DND-41 (cell line): ENCODE measurements at regions not wholly inside any gene's neighbourhood (a gene's known extent, or its start where the extent isn't known, plus 50 kb on each side); places are given as distances from the start of the nearest gene placed in this dataset.

Source experiments
- ATAC-seq: fragments of 200-7000 bp; cut with Tn5 transposase; 3 replicates; pipeline ENCODE4 v1.9.1; 2021; ENCODE audit warnings: low read depth; ENCODE audit not compliant: insufficient read depth
- DNase-seq: peaks from one replicate; pipeline ENCODE4 v3.0.0-alpha.2; 2020
- H2AFZ ChIP-seq: 2 replicates; pipeline ENCODE4 v1.6.0; 2012; ENCODE audit warnings: low read depth, low read length
- H3K27ac ChIP-seq: 2 replicates; pipeline ENCODE4 v1.5.1; 2012; ENCODE audit warnings: low read length, inconsistent platforms
- H3K27me3 ChIP-seq: fragments of 200-600 bp; sonication (generic); 2 replicates; pipeline ENCODE4 v1.6.0; 2012; ENCODE audit warnings: low read length, mild to moderate bottlenecking, inconsistent platforms; ENCODE audit not compliant: insufficient read depth, poor library complexity
- H3K36me3 ChIP-seq: 2 replicates; pipeline ENCODE4 v1.5.1; 2012; ENCODE audit warnings: low read length, inconsistent platforms; ENCODE audit not compliant: insufficient read depth
- H3K4me1 ChIP-seq: 2 replicates; pipeline ENCODE4 v1.5.1; 2012; ENCODE audit warnings: mild to moderate bottlenecking, low read length; ENCODE audit not compliant: insufficient read depth
- H3K4me2 ChIP-seq: 2 replicates; pipeline ENCODE4 v1.6.0; 2012; ENCODE audit warnings: mild to moderate bottlenecking, moderate library complexity, low read length, inconsistent platforms; ENCODE audit not compliant: insufficient read depth
- H3K4me3 ChIP-seq, 2 experiments: fragments of 200-600 bp in 1 of 2; shearing (Covaris generic) in 1 of 2; 2 replicates each; pipeline ENCODE4 v1.5.1; 2012 to 2016; ENCODE audit warnings: inconsistent platforms in 2 of 2, low read length in 2 of 2, mild to moderate bottlenecking in 2 of 2, low read depth in 1 of 2, moderate library complexity in 1 of 2
- H3K79me2 ChIP-seq: 2 replicates; pipeline ENCODE4 v1.6.0; 2012; ENCODE audit warnings: low read length, inconsistent platforms; ENCODE audit not compliant: insufficient read depth
- H3K9ac ChIP-seq: 2 replicates; pipeline ENCODE4 v1.6.0; 2012; ENCODE audit warnings: low read depth, mild to moderate bottlenecking, inconsistent platforms, low read length, moderate library complexity
- H3K9me3 ChIP-seq: 2 replicates; pipeline ENCODE4 v1.5.1; 2012; ENCODE audit warnings: low read length, moderate library complexity, mild to moderate bottlenecking, inconsistent platforms; ENCODE audit not compliant: insufficient read depth, severe bottlenecking
- H4K20me1 ChIP-seq: 2 replicates; pipeline ENCODE4 v1.6.0; 2012; ENCODE audit warnings: low read length; ENCODE audit not compliant: insufficient read depth
- EZH2 ChIP-seq: IDR thresholded peaks from 3 replicates; pipeline ENCODE4 v1.6.1; 2012; ENCODE audit warnings: borderline replicate concordance, low read depth, mild to moderate bottlenecking, moderate library complexity, low read length, inconsistent platforms; ENCODE audit not compliant: severe bottlenecking
- TF ChIP-seq, protein P1 (sequence below): IDR thresholded peaks from 2 replicates; pipeline ENCODE4 v1.5.1; 2012; ENCODE audit warnings: borderline replicate concordance, low read length, moderate library complexity, mild to moderate bottlenecking; ENCODE audit not compliant: poor library complexity, severe bottlenecking; ENCODE audit errors: extremely low read depth

DNA sequence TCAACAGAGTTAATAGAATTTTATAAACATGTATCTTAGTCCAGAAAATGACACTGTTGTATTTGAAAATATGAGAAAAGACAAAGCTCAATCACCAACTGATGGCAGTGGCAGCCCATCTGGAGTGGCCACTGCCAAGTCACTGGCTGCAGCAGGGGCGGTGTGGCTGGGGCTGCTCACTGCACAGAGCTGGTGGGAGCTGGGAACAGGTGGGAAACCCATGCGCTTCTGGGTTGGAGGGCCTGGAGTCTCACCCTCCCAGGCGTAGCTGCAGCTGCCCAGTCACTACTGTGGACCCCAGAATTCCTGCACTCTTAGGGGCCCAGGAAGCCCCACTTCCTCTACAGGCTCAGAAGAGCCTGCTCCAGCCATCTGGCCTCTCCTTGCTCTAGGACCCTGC is 251.8 kb upstream of the NDST4 start:
- no peaks in the 10 kb centered on the region for H3K27me3 ChIP-seq
- ATAC-seq (0 out of 3 replicates have a peak, but pooled peaks have one; percentile 27), DNase-seq (no peak)
- peaks cover 3% of the 10 kb centered on the region; the same call in 1 of the 2 replicates for H3K4me1 ChIP-seq
- no peak overlapping the region for H3K4me2 ChIP-seq
- TF ChIP-seq EZH2 = no peak
- TF ChIP-seq, protein P1, sequence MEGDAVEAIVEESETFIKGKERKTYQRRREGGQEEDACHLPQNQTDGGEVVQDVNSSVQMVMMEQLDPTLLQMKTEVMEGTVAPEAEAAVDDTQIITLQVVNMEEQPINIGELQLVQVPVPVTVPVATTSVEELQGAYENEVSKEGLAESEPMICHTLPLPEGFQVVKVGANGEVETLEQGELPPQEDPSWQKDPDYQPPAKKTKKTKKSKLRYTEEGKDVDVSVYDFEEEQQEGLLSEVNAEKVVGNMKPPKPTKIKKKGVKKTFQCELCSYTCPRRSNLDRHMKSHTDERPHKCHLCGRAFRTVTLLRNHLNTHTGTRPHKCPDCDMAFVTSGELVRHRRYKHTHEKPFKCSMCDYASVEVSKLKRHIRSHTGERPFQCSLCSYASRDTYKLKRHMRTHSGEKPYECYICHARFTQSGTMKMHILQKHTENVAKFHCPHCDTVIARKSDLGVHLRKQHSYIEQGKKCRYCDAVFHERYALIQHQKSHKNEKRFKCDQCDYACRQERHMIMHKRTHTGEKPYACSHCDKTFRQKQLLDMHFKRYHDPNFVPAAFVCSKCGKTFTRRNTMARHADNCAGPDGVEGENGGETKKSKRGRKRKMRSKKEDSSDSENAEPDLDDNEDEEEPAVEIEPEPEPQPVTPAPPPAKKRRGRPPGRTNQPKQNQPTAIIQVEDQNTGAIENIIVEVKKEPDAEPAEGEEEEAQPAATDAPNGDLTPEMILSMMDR = no peak
- H3K9ac ChIP-seq = no peak overlapping the region
- H3K4me3 ChIP-seq = no peak overlapping the region
- H3K36me3 ChIP-seq = peaks cover 4% of the 10 kb centered on the region; the same call in 1 of the 2 replicates
- no peaks in the 10 kb centered on the region for H3K79me2 ChIP-seq
- H4K20me1 ChIP-seq = no peaks in the 10 kb centered on the region
- no peak overlapping the region for H3K27ac ChIP-seq
- H3K9me3 ChIP-seq = peaks cover 16% of the 10 kb centered on the region
- H2AFZ ChIP-seq = peak overlapping the region; percentile 45; the same call in 1 of the 2 replicates

DNA sequence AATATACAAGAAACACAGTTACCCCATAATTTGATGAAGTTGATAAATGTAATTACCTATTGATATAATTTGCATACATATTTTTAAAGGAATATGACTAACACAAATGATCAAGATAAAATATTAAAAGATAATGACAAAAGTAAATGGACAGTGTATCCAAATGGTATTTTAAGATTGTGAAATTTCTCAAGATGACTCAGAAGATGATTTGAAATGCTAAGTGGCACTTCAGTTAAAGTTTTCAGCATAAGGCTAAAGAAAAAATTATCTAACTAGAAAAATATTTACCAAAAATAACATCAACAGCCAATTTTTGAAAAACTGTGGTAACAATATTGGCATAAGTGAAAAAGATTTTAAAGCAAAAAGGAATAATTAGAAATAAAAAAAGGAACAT is 248.4 kb upstream of the NDST4 start:
- TF ChIP-seq, protein P1 = no peak
- TF ChIP-seq EZH2 = no peak

DNA sequence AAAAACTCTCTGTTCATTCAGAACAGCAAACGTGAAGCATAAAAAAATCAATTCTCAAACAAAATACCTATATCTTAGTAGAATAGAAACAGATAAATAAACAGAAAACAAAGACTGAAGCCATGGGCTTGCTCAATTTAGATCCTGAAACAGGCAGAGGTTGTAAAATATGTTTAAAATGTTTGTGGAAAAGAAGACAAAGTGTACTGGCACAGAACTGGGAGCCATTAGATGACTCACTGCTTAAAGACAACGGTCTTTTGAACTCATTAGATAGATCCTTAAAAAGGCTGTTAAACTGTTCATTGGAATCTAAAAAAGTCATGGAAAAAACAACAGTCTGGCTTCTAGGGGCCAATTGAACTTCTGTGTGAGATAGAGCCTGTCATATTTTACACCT is 247.0 kb upstream of the NDST4 start:
- peaks cover 8% of the 10 kb centered on the region for H3K9me3 ChIP-seq
- no peak for TF ChIP-seq EZH2
- TF ChIP-seq, protein P1 = no peak
- H3K36me3 ChIP-seq = no peaks in the 10 kb centered on the region
- H3K4me3 ChIP-seq = no peak overlapping the region
- H2AFZ ChIP-seq = no peak overlapping the region
- no peaks in the 10 kb centered on the region for H4K20me1 ChIP-seq
- DNase-seq (no peak), ATAC-seq (no peak)
- no peak overlapping the region for H3K4me2 ChIP-seq
- H3K9ac ChIP-seq = no peak overlapping the region
- no peaks in the 10 kb centered on the region for H3K27me3 ChIP-seq
- no peak overlapping the region for H3K27ac ChIP-seq
- peaks cover 14% of the 10 kb centered on the region for H3K4me1 ChIP-seq
- no peaks in the 10 kb centered on the region for H3K79me2 ChIP-seq

More for the DNA sequence above, 248.4 kb upstream of the NDST4 start:
- no peaks in the 10 kb centered on the region for H3K27me3 ChIP-seq
- H3K79me2 ChIP-seq = no peaks in the 10 kb centered on the region
- no peaks in the 10 kb centered on the region for H4K20me1 ChIP-seq
- no peak overlapping the region for H3K9ac ChIP-seq
- peaks cover 4% of the 10 kb centered on the region; the same call in 1 of the 2 replicates for H3K36me3 ChIP-seq
- ATAC-seq = no peak
- H2AFZ ChIP-seq = no peak overlapping the region
- peaks cover 14% of the 10 kb centered on the region for H3K4me1 ChIP-seq
- no peak overlapping the region for H3K4me3 ChIP-seq
- no peak overlapping the region for H3K4me2 ChIP-seq
- H3K9me3 ChIP-seq = peaks cover 16% of the 10 kb centered on the region
- no peak overlapping the region for H3K27ac ChIP-seq
- DNase-seq = no peak

DNA sequence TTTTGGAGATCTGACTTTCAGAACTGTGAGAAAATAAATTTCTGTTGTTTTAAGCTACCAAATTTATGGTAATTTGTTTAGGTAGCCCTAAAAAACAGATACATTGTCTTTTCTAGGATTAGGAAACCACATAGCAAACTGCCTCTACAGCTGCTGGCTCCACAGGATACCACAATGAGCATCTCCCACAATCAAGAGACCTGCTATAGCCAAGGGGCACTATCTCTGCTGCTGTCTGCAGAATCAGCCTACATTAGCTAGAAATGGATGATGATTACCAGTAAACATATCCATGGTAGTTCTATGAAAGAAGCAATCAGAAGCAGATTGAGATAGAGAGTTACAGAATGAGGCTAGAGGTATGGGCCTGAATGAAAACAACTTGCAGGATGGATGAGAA is 244.4 kb upstream of the NDST4 start:
- Histone ChIP-seq H3K9ac (no peak overlapping the region), H3K4me1 (peaks cover 14% of the 10 kb centered on the region), H3K9me3 (peaks cover 26% of the 10 kb centered on the region), H3K4me3 (no peak overlapping the region), H3K27ac (peak overlapping the region; percentile 63), H3K4me2 (no peak overlapping the region), H4K20me1 (no peaks in the 10 kb centered on the region), H3K79me2 (no peaks in the 10 kb centered on the region), H3K36me3 (no peaks in the 10 kb centered on the region), H3K27me3 (no peaks in the 10 kb centered on the region), H2AFZ (no peak overlapping the region)
- ATAC-seq (peak; percentile 97), DNase-seq (peak; percentile 55)
- no peak for TF ChIP-seq EZH2
- TF ChIP-seq, protein P1 = no peak
